Duodenal mucosa (tissue), 2 donors: ENCODE measurements at regions not wholly inside any gene's neighbourhood (a gene's known extent, or its start where the extent isn't known, plus 50 kb on each side); places are given as distances from the start of the nearest gene placed in this dataset.

Experiments used
- H3K27ac ChIP-seq: one replicate; pipeline ENCODE4 v1.7.0; 2013; ENCODE audit warnings: low read depth, low read length
- H3K27me3 ChIP-seq, 2 donors: one replicate each; pipeline ENCODE4 v1.7.0; 2013; ENCODE audit warnings: low read length in 2 of 2, control low read depth in 1 of 2; ENCODE audit not compliant: insufficient read depth in 2 of 2, control insufficient read depth in 1 of 2
- H3K36me3 ChIP-seq, 2 donors: one replicate each; pipeline ENCODE4 v1.7.0; 2013; ENCODE audit warnings: low read length in 2 of 2, control low read depth in 1 of 2; ENCODE audit not compliant: insufficient read depth in 2 of 2, control insufficient read depth in 1 of 2
- H3K4me1 ChIP-seq, 2 donors: one replicate each; pipeline ENCODE4 v1.7.0; 2013; ENCODE audit warnings: low read length in 2 of 2, control low read depth in 1 of 2; ENCODE audit not compliant: insufficient read depth in 2 of 2, control insufficient read depth in 1 of 2
- H3K4me3 ChIP-seq, 2 donors: one replicate each; pipeline ENCODE4 v1.7.0; 2013; ENCODE audit warnings: low read length in 2 of 2, low read depth in 1 of 2
- H3K9ac ChIP-seq, 2 donors: one replicate each; pipeline ENCODE4 v1.7.0; 2013; ENCODE audit warnings: low read length in 2 of 2, low read depth in 1 of 2
- H3K9me3 ChIP-seq, 2 donors: one replicate each; pipeline ENCODE4 v1.7.0; 2013; ENCODE audit warnings: low read length in 2 of 2, control low read depth in 1 of 2; ENCODE audit not compliant: control insufficient read depth in 1 of 2

DNA sequence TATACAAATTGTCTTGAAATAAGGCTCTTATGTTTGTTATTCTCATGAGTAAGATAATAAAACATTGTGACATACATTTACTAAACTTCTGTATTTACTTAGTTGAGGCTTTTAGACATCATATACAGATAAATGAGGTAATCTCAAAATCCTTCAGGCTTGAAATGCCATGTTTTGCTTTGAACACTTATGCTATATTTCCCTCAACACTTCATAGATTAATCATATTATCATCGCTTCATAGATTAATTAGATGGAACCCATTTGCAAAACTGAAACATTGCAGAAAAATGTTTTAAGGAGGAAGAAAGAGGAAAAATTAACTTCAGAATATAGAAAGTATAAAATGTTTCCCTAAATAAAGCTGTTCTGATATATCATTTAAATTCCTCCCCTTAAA, 165.0 kb upstream of the CNTNAP2 start:
- no peak overlapping the region for H3K9ac ChIP-seq
- no peak overlapping the region for H3K4me3 ChIP-seq
- no peaks in the 10 kb centered on the region for H3K36me3 ChIP-seq
- no peaks in the 10 kb centered on the region for H3K27me3 ChIP-seq
- H3K27ac ChIP-seq: no peak overlapping the region
- H3K4me1 ChIP-seq: no peaks in the 10 kb centered on the region
- no peaks in the 10 kb centered on the region for H3K9me3 ChIP-seq

DNA sequence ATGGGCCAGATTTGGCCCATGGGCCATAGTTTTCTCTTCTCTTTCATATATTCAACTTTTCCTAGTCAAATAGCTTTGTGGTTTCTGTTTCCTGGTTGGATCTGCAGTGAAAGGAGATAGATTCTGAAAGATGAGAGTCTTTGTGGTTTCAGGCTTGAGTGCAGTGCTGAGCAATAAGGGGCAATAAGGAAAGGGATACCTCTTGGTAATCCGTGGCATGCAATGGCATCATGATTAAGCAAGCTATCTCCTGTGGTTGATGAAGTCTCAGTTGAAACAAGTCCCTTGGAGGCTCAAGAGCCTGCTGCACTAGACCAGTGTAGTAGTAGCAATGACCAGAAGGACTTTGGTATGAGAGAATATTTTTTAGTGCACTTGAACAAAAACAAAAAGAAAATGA, 187.7 kb upstream of the CNTNAP2 start:
- no peak overlapping the region for H3K4me3 ChIP-seq
- no peaks in the 10 kb centered on the region for H3K4me1 ChIP-seq
- H3K27me3 ChIP-seq: no peaks in the 10 kb centered on the region
- H3K9me3 ChIP-seq: peaks cover 9 to 10% of the 10 kb centered on the region in 2 donors
- H3K36me3 ChIP-seq: no peaks in the 10 kb centered on the region
- no peak overlapping the region for H3K9ac ChIP-seq
- H3K27ac ChIP-seq: no peak overlapping the region

DNA sequence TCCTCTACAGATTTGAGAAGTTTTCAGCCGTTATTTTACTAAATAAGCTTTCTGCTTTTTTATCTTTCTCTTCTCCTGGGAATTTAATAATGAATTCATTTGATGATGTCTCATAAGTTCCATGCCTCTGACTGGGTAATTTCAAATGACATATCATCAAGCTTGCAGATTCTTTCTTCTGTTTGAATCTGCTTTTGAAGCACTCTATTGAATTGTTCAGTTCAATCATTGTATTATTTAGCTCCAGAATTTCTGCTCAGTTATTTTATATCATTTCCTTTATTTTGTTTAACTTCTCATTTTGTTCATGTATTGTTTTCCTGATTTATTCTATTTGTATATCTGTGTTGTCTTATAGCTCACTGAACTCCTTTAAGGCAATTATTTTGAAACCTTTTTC, 196.9 kb upstream of the CNTNAP2 start:
- H3K4me3 ChIP-seq: no peak overlapping the region
- no peaks in the 10 kb centered on the region for H3K4me1 ChIP-seq
- H3K27me3 ChIP-seq: no peaks in the 10 kb centered on the region
- H3K9ac ChIP-seq: no peak overlapping the region
- no peaks in the 10 kb centered on the region for H3K36me3 ChIP-seq
- peaks cover 7 to 11% of the 10 kb centered on the region in 2 donors for H3K9me3 ChIP-seq
- H3K27ac ChIP-seq: no peak overlapping the region

DNA sequence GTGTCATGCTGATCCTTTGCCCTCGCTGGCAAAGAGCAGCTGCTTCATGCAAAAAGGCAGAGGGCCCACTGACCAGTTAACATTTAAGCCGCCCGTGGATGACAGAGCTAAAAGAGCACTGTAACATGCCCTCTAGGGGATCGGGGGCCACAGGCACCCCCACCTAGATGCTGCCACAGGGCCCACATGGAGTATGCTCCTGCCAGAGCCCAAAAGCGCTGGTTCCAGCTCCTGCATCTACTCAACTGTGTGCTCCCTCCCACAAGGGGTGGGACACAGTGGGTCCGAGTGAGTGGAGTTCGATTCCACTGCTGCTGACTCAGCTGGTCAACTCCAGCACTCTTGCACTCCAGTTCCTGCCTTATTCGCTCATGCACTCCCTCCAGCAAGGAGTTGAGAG, 199.8 kb upstream of the CNTNAP2 start:
- Histone ChIP-seq H3K36me3 (no peaks in the 10 kb centered on the region), H3K27me3 (no peaks in the 10 kb centered on the region), H3K27ac (no peak overlapping the region), H3K4me1 (no peaks in the 10 kb centered on the region), H3K4me3 (no peak overlapping the region), H3K9ac (no peak overlapping the region), H3K9me3 (peaks cover 7 to 14% of the 10 kb centered on the region in 2 donors)

DNA sequence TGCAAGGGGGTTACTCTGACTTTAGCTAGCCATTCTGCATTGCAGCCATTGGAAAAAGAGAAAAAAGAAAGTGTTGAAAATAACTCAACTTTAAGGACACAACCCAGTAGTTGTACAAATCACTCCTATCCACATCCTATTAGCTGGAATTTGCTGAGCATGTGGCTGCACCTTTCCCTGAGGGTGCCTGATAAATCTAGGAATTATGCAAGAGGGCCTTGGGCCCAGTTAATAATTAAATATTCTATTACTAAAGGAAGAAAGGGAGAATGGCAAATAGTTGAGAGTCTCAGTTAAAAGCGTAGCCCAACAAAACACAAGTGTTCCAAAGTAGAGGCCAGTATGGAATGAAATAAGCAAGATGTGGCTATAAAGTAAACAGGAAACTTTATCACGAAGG, 200.9 kb upstream of the CNTNAP2 start:
- Histone ChIP-seq H3K9me3 (peaks cover 7 to 19% of the 10 kb centered on the region in 2 donors), H3K9ac (no peak overlapping the region), H3K4me3 (no peak overlapping the region), H3K36me3 (no peaks in the 10 kb centered on the region), H3K4me1 (no peaks in the 10 kb centered on the region), H3K27me3 (no peaks in the 10 kb centered on the region), H3K27ac (no peak overlapping the region)

DNA sequence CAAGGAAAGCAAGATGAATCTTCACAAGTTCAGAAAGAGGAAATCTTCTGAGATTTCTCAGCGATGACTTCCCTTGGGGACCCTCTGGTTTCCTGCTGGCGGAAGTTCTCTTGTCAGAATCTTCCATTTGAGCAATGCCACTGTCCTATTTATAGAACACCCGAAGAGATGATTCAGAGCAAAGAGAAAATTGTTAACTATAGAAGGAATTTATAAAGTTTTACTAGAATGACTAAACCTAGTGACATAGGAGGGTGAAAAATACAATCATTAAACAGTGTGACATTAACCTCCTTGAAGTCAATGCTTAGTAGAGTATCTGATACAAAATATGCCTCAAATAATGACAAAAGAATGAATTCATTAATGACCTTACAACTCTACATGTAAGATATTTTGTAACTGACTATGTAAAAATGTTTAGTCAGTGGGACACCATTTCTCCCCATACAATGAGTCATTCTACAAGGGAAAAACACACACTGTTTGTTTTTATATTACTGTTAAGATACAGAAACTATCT, 206.5 kb upstream of the CNTNAP2 start:
- Histone ChIP-seq H3K9me3 (peaks cover 0 to 9% of the 10 kb centered on the region in 2 donors), H3K9ac (no peak overlapping the region), H3K27ac (no peak overlapping the region), H3K27me3 (no peaks in the 10 kb centered on the region), H3K4me1 (no peaks in the 10 kb centered on the region), H3K36me3 (no peaks in the 10 kb centered on the region), H3K4me3 (no peak overlapping the region)

DNA sequence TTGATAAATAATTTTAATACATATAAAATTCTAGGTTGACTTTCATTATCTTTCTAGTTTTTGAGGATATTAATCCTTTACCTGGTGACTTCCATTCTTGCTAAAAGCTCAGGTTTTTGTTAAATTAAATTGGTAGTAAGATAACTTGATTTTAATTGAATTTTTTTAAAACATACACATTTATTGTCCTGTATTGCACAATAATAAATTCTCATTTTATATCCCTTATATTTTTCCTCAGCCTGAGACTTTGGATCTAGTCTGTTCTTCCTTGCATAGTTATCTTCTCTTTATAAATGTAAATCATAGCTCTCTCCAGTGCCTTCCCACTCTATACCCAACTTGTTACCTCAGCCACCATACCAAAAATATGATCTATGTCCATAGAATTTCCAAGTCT, 212.9 kb upstream of the CNTNAP2 start:
- Histone ChIP-seq H3K27me3 (no peaks in the 10 kb centered on the region), H3K36me3 (no peaks in the 10 kb centered on the region), H3K4me3 (no peak overlapping the region), H3K9ac (no peak overlapping the region), H3K27ac (no peak overlapping the region), H3K9me3 (peaks cover 5 to 11% of the 10 kb centered on the region in 2 donors), H3K4me1 (no peaks in the 10 kb centered on the region)

DNA sequence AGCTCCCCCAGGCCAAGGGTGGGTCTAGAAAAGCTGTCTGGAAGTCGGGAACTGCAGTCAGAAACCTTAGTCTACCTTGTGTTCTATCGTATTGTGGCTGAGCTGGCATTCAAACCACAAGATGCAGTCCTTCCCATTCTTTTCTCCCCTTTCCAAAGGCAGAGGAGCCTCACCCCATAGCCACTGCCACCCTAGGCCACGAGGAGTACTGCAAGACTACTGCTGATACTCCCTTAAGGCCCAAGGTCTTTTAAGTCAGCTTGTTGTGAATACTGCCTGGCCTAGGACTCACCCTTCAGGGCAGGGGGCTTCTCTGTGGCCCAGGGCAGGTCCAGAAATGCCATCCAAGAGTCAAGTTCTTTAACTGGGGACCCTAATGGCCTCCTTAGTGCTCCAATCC, 214.5 kb upstream of the CNTNAP2 start:
- Histone ChIP-seq H3K36me3 (no peaks in the 10 kb centered on the region), H3K4me1 (no peaks in the 10 kb centered on the region), H3K4me3 (no peak overlapping the region), H3K9me3 (peaks cover 5 to 11% of the 10 kb centered on the region in 2 donors), H3K27me3 (no peaks in the 10 kb centered on the region), H3K27ac (no peak overlapping the region), H3K9ac (no peak overlapping the region)

DNA sequence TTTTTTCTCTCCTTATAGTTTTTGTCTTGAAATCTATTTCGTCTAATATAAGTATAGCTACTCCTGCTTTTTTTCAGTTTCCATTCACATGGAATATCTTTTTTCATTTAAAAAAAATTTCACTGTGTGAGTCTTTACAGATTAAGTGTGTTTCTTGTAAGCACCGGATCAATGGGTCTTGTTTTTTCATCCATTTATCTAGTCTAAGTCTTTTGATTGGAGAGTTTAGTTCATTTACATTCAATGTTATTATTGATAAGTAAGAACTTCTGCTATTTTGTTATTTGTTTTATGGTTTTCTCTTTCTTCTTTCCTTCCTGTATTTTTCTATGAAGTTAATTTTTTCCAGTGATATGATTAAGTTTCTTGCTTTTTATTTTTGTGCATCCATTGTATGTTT, 216.7 kb upstream of the CNTNAP2 start:
- no peaks in the 10 kb centered on the region for H3K27me3 ChIP-seq
- H3K9ac ChIP-seq: no peak overlapping the region
- H3K4me1 ChIP-seq: no peaks in the 10 kb centered on the region
- no peaks in the 10 kb centered on the region for H3K36me3 ChIP-seq
- no peak overlapping the region for H3K27ac ChIP-seq
- H3K4me3 ChIP-seq: no peak overlapping the region
- peaks cover 6 to 11% of the 10 kb centered on the region in 2 donors for H3K9me3 ChIP-seq

DNA sequence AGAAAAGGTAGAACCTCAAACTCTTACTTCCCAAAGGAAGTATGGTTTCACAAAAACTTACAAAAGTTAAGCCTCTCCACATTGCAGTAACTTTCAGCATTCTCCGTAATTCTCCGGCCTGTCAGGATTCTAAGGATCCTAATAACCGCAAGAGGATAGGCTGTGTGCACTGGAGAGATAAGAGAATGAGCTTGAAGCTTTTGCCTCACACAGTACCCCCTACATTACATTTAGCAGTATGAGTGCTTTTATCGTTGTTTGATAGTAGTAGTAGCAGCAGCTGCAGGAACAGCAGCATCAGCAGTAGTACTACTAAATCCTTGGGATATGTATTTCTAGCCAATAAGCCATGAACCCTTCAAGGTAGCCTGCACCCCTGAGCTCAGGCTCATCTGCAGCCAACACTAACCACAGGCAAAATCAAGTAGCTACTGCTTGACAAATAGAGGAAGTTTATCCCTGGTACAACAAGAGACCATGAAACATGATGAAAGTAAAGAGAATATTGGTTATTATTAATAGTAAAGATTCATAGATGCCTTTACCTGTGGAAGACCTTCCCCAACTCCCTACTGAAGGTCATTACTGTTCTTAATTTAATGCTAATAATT, 222.6 kb upstream of the CNTNAP2 start:
- H3K27ac ChIP-seq: no peak overlapping the region
- H3K27me3 ChIP-seq: no peaks in the 10 kb centered on the region
- peaks cover 4 to 8% of the 10 kb centered on the region in 2 donors for H3K9me3 ChIP-seq
- no peaks in the 10 kb centered on the region for H3K36me3 ChIP-seq
- H3K4me1 ChIP-seq: no peaks in the 10 kb centered on the region
- H3K9ac ChIP-seq: no peak overlapping the region
- no peak overlapping the region for H3K4me3 ChIP-seq
